ENCODE measurements at regions not wholly inside any gene's neighbourhood (a gene's known extent, or its start where the extent isn't known, plus 50 kb on each side); places are given as distances from the start of the nearest gene placed in this dataset.
"Not testable (repeated sequence)": the region's sequence is repeated elsewhere in the genome, so short reads cannot be mapped to it uniquely, and the experiment has no call there.

- ATAC-seq (no peak), DNase-seq (ENCODE audit: low spot score) (no peak)
- Histone ChIP-seq H4K20me1 (replicated peaks; ENCODE audit: insufficient read depth) (no peaks in the 10 kb centered on the region), H3F3A (replicated peaks; ENCODE audit: low read depth) (no peaks in the 10 kb centered on the region), H3K27ac (ENCODE audit: low read depth) (no peak overlapping the region), H2AFZ (no peak overlapping the region), H3K36me3 (ENCODE audit: insufficient read depth) (no peaks in the 10 kb centered on the region), H3K9me2 (ENCODE audit: insufficient read depth) (peaks cover 7% of the 10 kb centered on the region; the same call in 1 of the 2 replicates), H3K27me3 (ENCODE audit: insufficient read depth) (no peaks in the 10 kb centered on the region), H3K4me1 (ENCODE audit: insufficient read depth) (no peaks in the 10 kb centered on the region), H3K4me2 (no peak overlapping the region), H3K4me3 (no peak overlapping the region), H3K79me2 (replicated peaks; ENCODE audit: insufficient read depth) (no peaks in the 10 kb centered on the region)
- Mint-ChIP-seq H3K4me1 (no peaks in the 10 kb centered on the region), H3K4me3 (no peak overlapping the region), H3K27me3 (ENCODE audit: insufficient read depth, low read depth, poor library complexity) (no peaks in the 10 kb centered on the region), H3K36me3 (ENCODE audit: low read depth) (no peaks in the 10 kb centered on the region), H3K27ac (no peak overlapping the region), H3K9me3 (no peaks in the 10 kb centered on the region)
- TF ChIP-seq ZNF114 (CRISPR knock-in tag; IDR thresholded peaks at IDR 0.05) (no peak), EZH2phosphoT487 (IDR thresholded peaks at IDR 0.05; ENCODE audit: unreplicated experiment) (no peak), CTCF (conservative IDR thresholded peaks at IDR 0.05; ENCODE audit: low read depth in 2 of 2) (no peak), REST (IDR thresholded peaks at IDR 0.05; ENCODE audit: unreplicated experiment) (no peak), NANOG (IDR thresholded peaks at IDR 0.05; ENCODE audit: borderline replicate concordance) (no peak), ZNF331 (CRISPR knock-in tag; IDR thresholded peaks at IDR 0.05; ENCODE audit: low read depth) (no peak), CREB1 (CRISPR knock-in tag; IDR thresholded peaks at IDR 0.05; ENCODE audit: low read depth) (no peak), ETS1 (IDR thresholded peaks at IDR 0.05) (no peak), EZH2 (IDR thresholded peaks at IDR 0.05; ENCODE audit: low read depth, unreplicated experiment) (no peak), JUNB (IDR thresholded peaks at IDR 0.05; ENCODE audit: unreplicated experiment) (no peak)
These were observed 284.9 kb downstream of the C1D start for GRCh38 chr2:67777836-67778429.

GRCh38 chr2:67780841-67781240, 282.0 kb downstream of the C1D start:
- not testable (repeated sequence) for H3K4me1 ChIP-seq (ENCODE audit: insufficient read depth); H3K4me2 ChIP-seq; H3K27ac Mint-ChIP-seq; H3K4me3 Mint-ChIP-seq; H3K79me2 ChIP-seq (replicated peaks; ENCODE audit: insufficient read depth); H3K27ac ChIP-seq (ENCODE audit: low read depth); H3K4me3 ChIP-seq; H3F3A ChIP-seq (replicated peaks; ENCODE audit: low read depth); H3K9me3 Mint-ChIP-seq; H3K9me2 ChIP-seq (ENCODE audit: insufficient read depth); H2AFZ ChIP-seq; DNase-seq (ENCODE audit: low spot score); ATAC-seq; H3K36me3 Mint-ChIP-seq (ENCODE audit: low read depth); H3K36me3 ChIP-seq (ENCODE audit: insufficient read depth); H3K27me3 ChIP-seq (ENCODE audit: insufficient read depth); H3K4me1 Mint-ChIP-seq; H3K27me3 Mint-ChIP-seq (ENCODE audit: insufficient read depth, low read depth, poor library complexity); H4K20me1 ChIP-seq (replicated peaks; ENCODE audit: insufficient read depth)
